Activated CD4-positive, alpha-beta T cell treated with anti-CD3 and anti-CD28 coated beads for 36 hours (primary cell): ENCODE measurements at regions not wholly inside any gene's neighbourhood (a gene's known extent, or its start where the extent isn't known, plus 50 kb on each side); places are given as distances from the start of the nearest gene placed in this dataset.
A peak's percentile ranks its signal among the peaks of the same experiment; 100 is the strongest.
"Not testable (repeated sequence)": the region's sequence is repeated elsewhere in the genome, so short reads cannot be mapped to it uniquely, and the experiment has no call there.

Experiments used
- ATAC-seq: fragments of 200-7000 bp; cut with Tn5 transposase; one replicate; pipeline ENCODE4 v1.10.0; 2021; ENCODE audit warnings: mild to moderate bottlenecking, moderate library complexity
- CTCF ChIA-PET: fragments of 350-600 bp; sonication (Branson Sonifier 250); formaldehyde crosslinking; loops from one replicate; lab custom pipeline; 2021; ENCODE audit warnings: antibody characterized with exemption; lab: Charles Lee
- POLR2A ChIA-PET: fragments of 350-600 bp; sonication (Branson Sonifier 250); formaldehyde crosslinking; loops from one replicate; lab custom pipeline; 2021; ENCODE audit warnings: antibody characterized with exemption, inconsistent platforms; lab: Charles Lee
- DNase-seq: peaks from one replicate; pipeline ENCODE4 v3.0.0-alpha.2; 2020
- H3K27ac Mint-ChIP-seq: one replicate; pipeline ENCODE4 v1.8.0; 2021; ENCODE audit warnings: mixed read lengths
- H3K27me3 Mint-ChIP-seq: one replicate; pipeline ENCODE4 v1.8.0; 2021; ENCODE audit warnings: mixed read lengths
- H3K36me3 Mint-ChIP-seq: one replicate; pipeline ENCODE4 v1.8.0; 2021; ENCODE audit warnings: low read depth, mixed read lengths
- H3K4me1 Mint-ChIP-seq: one replicate; pipeline ENCODE4 v1.8.0; 2021; ENCODE audit warnings: mixed read lengths
- H3K4me3 Mint-ChIP-seq: one replicate; pipeline ENCODE4 v1.8.0; 2021; ENCODE audit warnings: mild to moderate bottlenecking, moderate library complexity, mixed read lengths
- H3K9me3 Mint-ChIP-seq: one replicate; pipeline ENCODE4 v1.8.0; 2021; ENCODE audit warnings: low read depth, mixed read lengths
- intact Hi-C, 2 experiments: fragments of 100-400 bp; cut with DNase I in 1 of 2; cut with micrococcal nuclease in 1 of 2; formaldehyde crosslinking; loops; one replicate each; pipeline versions ENCODE4 v1.14.2 to v1.15.1; 2022 to 2024; cut with DNase I, micrococcal nuclease

GRCh38 chr7:63291758-63292157 is 706.9 kb upstream of the ZNF722 start:
- H3K4me1 Mint-ChIP-seq, DNase-seq, H3K27ac Mint-ChIP-seq, H3K9me3 Mint-ChIP-seq, H3K4me3 Mint-ChIP-seq, ATAC-seq, POLR2A ChIA-PET, H3K36me3 Mint-ChIP-seq, CTCF ChIA-PET, H3K27me3 Mint-ChIP-seq, intact Hi-C loops: not testable (repeated sequence)

GRCh38 chr7:63317595-63317994 is 681.1 kb upstream of the ZNF722 start:
- CTCF ChIA-PET: not testable (repeated sequence)

GRCh38 chr7:63348755-63349408 is 649.8 kb upstream of the ZNF722 start:
- POLR2A ChIA-PET, H3K27ac Mint-ChIP-seq, CTCF ChIA-PET, DNase-seq, H3K4me1 Mint-ChIP-seq, H3K4me3 Mint-ChIP-seq, H3K9me3 Mint-ChIP-seq, H3K36me3 Mint-ChIP-seq, ATAC-seq, intact Hi-C loops, H3K27me3 Mint-ChIP-seq: not testable (repeated sequence)

More at GRCh38 chr7:63317595-63317994, 681.1 kb upstream of the ZNF722 start:
- intact Hi-C loops, H3K27ac Mint-ChIP-seq, H3K36me3 Mint-ChIP-seq, H3K4me1 Mint-ChIP-seq, DNase-seq, POLR2A ChIA-PET, ATAC-seq, H3K9me3 Mint-ChIP-seq, H3K27me3 Mint-ChIP-seq, H3K4me3 Mint-ChIP-seq: not testable (repeated sequence)

GRCh38 chr7:63376873-63377272 is 621.8 kb upstream of the ZNF722 start:
- Mint-ChIP-seq H3K27me3 (no peaks in the 10 kb centered on the region), H3K27ac (no peak overlapping the region), H3K9me3 (peaks cover 13% of the 10 kb centered on the region), H3K36me3 (no peaks in the 10 kb centered on the region), H3K4me3 (no peak overlapping the region), H3K4me1 (no peaks in the 10 kb centered on the region)
- POLR2A ChIA-PET: no interaction called here
- CTCF ChIA-PET: no interaction called here
- intact Hi-C loops: no loop called here
- DNase-seq (no peak), ATAC-seq (no peak)

- H3K27me3 Mint-ChIP-seq, POLR2A ChIA-PET, H3K9me3 Mint-ChIP-seq, H3K27ac Mint-ChIP-seq, intact Hi-C loops, CTCF ChIA-PET, DNase-seq, H3K36me3 Mint-ChIP-seq, ATAC-seq, H3K4me3 Mint-ChIP-seq, H3K4me1 Mint-ChIP-seq: not testable (repeated sequence)
These were observed 604.5 kb upstream of the ZNF722 start for GRCh38 chr7:63394139-63394538.

- H3K36me3 Mint-ChIP-seq, H3K9me3 Mint-ChIP-seq, H3K4me3 Mint-ChIP-seq, H3K4me1 Mint-ChIP-seq, H3K27ac Mint-ChIP-seq, CTCF ChIA-PET, intact Hi-C loops, H3K27me3 Mint-ChIP-seq, POLR2A ChIA-PET, ATAC-seq: not testable (repeated sequence)
- DNase-seq: peak; percentile 2
These were observed 590.8 kb upstream of the ZNF722 start for GRCh38 chr7:63407881-63408280.
